GM19023 (cell line): ENCODE measurements at regions not wholly inside any gene's neighbourhood (a gene's known extent, or its start where the extent isn't known, plus 50 kb on each side); places are given as distances from the start of the nearest gene placed in this dataset.

Experiments
- ATAC-seq: cut with Tn5 transposase; IDR thresholded peaks from one replicate; pipeline ENCODE4 v1.9.1; 2021; ENCODE audit warnings: mild to moderate bottlenecking, moderate library complexity; ENCODE audit not compliant: unreplicated experiment

DNA sequence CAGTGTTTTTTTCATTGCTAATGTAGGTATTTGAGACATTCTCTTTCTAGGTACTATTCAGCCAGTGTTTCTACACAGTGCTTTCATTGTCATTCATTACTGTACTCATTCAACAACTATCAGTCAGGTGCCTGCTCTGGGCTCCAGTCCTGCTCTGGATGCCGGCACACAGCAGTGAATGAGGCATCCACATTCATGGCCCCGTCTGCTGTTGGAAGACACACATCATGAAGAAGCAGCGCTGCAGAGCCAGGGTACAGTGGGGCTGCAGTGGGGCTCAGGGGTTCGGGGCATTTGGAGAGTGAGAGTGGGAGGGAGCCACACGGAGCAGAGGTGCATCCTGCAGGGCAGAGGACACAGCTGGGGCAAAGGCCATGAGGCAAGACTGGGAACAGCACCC lies 737.2 kb upstream of the RAB6C start:
- no peak for ATAC-seq

DNA sequence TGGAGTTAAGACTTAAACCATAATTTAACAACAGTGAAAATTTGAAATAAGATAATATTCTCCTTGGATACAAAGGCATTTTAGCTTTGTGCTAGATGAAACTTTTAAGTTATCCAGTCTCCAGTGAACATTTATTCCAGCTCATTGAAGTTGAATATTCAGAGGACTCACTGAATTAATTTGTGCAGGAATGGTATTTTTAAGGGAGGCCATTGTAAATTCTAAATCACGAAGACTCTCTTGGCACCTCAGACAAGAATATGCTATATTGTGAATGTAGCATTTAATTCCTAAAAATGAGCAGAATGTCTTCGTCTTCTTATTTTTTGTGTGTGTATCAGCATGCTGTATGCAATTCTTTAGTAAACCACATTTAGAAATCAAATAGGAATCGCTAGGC lies 731.7 kb upstream of the RAB6C start:
- no peak for ATAC-seq

DNA sequence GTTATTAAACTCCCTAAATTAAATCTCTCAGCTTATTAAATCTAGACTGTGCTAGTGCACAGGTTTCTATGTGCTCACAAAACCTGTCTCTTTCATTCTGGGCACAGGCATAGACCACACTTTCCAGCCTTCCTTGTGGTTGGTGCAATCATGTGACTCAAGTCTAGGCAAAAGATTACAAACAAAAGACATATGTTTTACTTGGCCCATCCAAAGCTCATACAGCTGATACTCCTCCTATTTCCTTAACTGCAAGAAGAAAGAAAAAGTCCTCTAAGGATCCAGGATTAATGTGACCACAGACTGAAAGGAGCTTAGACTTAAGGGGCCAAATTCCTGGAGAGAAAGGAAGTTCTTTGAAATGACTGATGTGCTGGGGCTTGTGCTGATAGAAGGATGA lies 731.3 kb upstream of the RAB6C start:
- ATAC-seq = no peak

DNA sequence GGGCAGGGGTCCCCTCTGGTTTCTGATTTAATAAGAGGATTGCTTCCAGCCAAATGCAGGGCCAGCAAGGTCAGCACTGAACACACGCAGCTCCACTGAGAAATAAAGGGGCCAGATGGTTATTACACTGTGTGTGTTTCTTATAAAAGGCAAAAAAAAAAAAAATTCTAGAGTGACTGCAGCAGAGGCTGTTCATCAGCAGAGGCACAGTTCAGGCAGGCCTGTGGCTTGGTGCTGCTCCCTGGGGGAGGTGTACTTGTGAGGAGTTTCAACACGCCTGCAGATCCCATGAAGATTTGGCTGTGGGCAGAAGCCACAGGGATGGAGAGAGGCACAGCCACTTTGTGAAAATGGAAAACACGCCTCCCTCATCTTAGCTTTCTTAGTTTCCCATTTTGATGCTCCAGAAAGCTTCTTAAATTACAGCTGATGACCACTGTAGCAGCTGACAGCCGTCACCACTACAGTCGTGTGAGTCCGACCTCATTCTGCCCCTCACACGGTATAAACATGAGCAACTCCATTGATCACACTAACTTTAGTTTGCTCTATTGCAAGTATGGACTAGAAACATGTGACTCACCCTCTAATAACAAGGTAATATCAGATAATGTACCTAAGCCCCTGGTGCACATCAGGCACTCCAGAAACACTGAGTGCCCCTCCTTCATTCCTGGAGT lies 726.5 kb upstream of the RAB6C start:
- no peak for ATAC-seq

DNA sequence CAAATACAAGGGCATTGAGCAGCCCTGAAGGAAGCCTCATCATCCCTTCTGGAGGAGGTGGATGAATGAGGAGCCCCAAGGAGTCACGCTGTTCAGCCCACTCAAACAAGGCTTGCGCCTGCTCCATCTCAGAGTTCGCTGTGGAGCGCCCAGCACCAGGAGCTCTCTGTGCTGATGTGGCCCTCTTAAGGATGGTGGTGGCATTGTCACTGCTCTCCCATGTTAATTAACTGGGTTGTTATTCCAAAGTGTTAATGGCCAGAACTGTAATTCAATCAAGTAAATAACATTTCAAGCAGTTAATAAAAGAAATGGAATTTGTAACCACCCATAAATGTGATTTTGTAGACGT lies 726.0 kb upstream of the RAB6C start:
- ATAC-seq = no peak

DNA sequence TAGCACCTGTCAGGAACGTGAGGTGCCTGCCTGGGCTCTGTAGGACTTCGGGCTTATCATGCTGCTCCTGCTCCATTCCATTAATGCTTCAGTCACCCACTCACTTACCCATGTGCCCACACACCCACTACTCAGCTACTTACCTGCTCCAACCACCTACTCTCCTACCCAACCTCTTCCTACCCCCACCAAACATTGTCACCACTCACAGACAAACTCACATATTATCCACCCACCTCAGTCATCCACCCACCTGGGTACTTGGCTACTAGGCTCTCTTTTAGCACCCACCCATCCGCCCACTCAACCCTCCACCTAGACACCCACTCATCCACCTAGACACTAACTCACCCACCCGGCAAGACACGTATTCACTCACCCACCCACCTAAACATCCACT lies 724.7 kb upstream of the RAB6C start:
- ATAC-seq = no peak

DNA sequence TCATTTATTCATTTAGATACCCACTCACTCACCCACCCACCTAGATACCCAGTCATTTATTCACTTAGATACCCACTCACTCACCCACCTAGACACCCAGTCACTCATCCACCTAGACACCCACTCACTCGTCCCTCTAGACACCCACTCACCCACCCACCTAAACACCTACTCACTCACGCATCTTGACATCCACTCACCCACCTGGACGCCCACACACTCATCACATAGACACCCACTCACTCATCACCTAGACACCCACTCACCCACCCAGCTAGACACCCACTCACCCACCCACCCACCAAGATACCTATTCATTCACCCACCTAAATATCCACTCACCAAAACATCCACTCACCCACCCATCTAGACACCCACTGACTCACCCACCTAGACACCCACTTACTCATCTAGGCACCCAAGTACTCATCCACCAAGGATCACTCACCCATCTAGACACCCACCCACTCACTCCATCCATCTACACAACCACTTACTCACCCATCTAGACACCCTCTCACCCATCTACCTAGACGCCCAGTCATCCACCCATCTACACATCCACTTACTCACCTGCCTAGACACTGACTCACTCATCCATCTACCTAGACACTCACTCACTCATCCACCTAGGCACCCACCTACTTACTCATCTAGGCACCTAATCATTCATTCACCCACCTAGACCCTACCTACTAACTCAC lies 723.7 kb upstream of the RAB6C start:
- no peak for ATAC-seq

DNA sequence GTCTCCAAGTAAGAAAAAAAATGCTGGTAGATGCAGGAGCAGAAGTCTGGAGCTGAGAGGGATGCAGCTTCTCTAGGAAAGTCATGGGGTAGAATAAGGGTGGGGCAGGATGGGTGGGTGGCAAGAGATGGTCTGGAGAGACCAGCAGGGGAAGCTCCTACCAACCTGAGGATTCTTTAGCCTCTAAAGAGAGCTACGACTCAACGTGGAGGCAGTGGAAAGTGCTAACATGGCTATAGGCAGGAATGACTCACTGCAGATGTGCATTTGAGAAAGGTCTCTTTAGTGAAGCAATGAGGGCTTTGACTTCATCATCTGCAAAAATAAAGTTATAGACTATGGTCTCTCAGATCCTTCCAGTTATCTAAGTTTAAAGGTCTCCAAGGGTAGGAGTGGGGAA lies 722.8 kb upstream of the RAB6C start:
- no peak for ATAC-seq

DNA sequence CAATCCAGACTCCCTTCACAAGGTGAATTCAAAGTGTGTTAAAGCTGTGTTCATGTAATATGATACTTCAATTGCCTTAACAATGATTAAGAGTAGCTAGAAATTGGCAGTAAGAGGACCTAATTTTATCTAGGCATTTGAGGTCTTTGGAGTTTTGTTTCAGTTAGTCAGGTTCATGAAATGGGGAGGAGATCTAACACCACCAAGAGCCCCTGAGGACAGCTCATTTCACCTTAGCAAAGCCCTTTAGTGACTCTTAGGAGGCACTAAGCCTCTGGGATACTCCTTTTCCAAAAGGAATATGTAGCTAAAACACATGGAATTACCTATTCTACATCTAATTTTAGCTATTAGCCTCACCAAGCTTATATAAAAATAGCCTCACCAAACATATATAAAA lies 716.5 kb upstream of the RAB6C start:
- ATAC-seq = no peak

DNA sequence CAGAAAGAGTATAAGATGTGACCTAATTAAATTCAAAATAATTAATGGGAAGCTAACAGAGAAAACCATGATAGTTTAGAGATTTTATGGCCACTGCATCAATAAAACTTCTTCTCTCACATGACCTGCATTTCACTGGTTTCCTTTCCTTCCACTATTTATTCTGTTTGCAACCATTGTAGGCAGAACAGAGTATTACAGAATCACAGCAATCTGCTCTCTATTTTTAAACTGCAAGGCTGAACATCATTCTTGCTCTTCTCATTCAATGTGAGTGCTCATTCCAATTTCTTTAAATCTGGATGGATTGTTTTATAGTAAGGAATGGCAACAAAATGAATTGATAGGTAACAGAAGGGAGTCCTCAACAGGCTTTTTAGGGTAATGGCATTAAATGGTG lies 715.5 kb upstream of the RAB6C start:
- no peak for ATAC-seq

DNA sequence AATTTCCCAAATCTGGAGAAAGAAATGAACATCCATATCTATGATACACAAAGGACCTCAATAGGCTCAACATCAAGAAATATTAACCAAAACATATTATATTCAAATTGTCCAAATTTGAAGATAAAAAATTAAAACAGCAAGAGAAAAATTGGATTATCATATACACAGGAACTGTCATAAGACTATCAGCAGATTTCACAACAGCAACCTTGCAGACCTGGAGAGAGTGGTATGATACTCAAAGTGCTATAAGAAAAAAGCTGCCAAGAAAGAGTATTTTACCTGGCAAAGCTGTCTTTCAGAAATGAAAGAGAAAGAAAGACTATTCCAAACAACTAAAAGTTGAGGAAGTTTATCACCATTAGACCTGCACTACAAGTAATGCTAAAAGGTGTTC lies 711.9 kb upstream of the RAB6C start:
- ATAC-seq = no peak

DNA sequence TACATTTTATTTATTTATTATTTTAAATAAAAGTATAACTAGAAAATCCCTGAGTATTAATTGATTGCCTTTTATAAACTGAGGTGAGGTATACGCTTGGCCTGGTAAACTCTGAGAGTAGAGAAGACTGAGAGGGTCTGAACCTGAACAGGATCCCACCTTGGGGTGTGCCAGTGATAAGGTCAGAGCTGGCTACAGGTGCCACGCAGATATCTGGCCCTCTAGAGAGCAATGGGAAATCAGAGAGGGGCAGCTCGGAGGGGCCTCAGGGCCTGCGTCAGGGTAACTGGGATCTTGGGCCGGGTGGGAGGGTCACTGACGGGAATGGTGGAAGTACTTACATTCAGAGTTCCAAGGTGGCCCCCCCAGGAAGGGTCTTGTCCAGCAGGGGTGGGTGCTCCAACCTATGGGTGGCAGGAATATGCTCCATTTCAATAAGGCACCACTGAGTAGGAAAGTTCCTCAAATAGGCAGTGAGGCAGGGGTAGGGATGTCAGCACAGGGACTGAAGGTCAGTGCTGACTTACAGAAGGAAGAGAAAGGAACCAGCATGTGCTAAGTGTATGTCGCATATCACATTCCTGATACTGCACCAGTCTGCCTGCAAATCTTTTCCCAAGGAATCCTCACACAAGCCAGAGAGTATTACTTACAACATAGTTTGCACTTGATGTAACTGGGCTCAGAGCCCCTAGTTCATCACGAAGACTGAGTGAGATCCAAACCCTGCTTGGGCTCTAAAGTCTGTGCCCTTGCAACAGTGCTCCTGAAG lies 706.0 kb upstream of the RAB6C start:
- no peak for ATAC-seq

DNA sequence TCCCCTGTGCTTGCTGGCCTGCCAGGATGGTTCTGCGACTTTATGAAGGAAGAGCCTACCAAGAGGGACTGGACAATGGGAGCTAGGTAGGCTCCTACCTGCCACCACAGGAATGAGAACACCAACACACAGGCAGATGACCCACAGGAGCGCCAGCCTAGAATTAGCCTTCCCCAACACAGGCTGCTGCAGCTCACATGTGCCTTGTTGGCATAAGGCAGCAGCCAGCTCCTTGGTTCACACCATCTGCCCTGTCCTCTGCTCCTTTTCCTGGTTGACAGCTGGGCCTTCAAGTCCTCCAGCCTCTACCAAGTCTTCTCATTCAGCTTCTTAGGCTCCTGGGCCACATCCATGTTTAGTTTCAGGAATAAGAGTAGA lies 705.4 kb upstream of the RAB6C start:
- no peak for ATAC-seq

DNA sequence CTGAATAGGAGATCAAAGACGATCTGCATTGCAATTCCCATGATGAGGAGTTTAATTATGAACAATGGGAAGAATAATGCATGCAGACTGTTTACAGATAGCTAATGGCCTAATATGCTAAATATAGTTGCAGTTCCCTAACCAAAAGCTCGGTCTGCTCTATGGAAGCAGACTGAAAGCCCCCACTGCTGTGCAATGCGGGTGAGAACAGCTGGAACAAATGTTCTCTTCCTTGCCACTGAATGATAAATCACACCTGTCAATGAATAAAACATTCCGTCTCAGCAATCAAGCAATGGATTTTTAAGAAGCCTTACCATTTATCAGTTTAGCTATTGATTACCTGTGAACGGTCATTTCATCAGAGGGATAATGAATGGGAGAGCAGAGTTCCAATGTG lies 704.5 kb upstream of the RAB6C start:
- no peak for ATAC-seq

DNA sequence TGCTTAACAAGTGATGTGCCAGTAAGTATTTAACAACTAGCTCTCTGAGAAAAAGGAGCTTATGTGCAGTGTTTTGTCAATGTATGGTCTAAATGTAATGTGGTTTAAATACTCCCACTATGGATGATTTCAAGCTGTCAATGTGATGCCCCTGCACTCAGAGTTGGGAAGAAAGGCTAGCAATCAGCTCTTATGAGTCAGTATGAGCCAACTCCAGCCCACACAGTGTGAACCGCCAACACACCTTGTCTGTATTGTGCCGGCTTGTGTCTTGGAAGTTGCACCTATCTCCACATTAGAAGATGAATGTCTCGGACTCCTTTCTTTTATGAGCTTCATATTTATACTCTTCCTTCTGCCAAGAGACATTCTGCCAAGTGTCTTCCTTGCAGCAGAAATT lies 703.8 kb upstream of the RAB6C start:
- ATAC-seq = no peak

DNA sequence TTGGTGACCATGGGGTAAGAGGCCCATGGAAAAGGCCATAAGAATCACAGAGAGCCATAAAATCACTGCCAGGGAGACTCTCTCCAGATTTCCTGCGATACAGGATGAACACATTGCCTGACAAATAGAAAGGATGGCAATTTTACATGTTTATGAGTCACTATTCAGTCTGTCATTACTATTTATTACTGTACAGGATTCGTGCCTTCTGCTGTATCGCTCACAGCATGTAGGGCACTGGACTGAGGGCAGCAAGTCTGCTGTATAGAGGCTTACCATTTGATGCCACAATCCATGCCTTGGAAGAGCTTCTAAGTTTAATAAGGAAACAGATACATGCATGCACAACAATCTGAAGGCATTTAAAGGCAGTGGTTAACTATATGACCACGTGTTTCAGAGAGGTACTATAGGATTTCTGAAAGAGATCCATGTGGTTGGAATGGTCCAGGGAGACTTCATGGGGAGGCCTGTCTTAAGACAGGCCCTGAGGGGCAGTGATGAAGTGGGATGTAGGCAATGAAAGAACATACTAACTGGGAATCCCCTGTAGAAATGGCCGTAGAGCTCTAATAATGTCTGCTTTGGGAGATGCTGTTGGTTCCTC lies 702.4 kb upstream of the RAB6C start:
- no peak for ATAC-seq

DNA sequence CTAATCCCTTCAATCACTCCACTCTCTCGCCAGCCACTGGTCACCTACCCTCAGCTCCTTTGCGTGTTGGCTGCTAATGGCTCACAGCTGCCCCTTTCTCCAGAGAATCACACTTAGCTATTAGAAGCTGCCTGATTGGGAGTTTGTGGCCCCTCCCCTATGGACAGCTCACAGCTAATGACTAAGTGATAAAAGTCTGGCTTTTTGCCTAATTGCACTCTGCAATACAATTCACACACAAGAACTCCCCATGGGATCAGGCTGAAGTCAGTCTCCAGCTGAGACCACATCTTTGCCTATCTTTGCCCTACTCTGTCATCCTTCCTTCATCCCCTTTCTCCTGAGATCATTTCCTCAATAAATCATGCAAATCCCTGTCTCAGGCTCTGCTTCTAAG lies 701.9 kb upstream of the RAB6C start:
- ATAC-seq = no peak

DNA sequence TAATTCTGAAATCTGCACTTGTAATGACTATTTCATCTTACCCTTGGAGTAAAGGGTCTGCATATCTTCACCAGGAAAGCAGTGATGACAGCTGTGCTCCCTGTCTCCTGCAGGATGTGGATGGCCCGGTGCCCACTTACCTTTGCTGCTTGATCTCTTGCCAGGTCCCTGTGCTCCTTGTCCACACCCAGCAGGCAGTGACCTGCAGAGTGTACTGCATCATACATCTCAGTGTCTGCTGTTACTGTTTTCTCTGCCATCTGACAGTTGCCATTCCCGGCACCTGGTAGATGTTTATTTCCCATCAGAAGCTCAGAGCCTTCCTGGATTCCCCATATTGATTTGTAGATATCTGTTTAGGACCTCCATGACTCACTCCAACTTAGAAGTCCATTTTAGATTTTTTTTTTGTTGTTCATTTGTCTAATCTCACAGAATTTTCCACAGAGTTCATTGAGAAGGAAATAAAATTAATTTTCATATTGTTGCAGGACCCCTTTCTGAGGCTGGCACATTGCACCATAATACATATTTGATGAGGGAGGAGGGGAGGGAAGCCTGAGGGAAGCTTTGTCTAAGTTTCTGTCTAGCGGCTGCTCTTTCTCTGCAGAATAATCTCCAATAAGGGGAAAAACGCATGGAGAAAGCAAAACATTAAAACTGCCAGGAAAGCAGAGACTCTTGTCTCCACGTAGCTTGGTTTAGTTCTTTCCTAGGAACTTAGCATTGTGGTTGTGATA lies 697.5 kb upstream of the RAB6C start:
- no peak for ATAC-seq

DNA sequence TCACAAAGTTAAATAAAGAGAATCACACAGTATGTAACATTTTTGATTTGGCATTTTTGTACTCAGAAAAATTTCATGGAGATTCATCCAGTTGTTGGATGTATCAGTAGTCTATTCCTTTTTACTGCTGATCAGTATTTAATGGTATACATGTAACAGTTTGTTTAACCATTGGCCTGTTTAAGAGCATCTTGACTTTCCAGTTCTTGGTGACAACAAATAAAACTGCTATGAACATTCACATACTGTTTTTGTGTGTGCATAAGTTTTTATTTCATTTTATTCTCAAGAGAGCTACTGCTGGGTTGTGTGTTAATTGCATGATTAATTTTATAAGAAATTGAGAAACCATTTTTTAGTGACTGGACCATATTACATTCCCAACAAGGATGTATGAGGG lies 694.5 kb upstream of the RAB6C start:
- no peak for ATAC-seq

DNA sequence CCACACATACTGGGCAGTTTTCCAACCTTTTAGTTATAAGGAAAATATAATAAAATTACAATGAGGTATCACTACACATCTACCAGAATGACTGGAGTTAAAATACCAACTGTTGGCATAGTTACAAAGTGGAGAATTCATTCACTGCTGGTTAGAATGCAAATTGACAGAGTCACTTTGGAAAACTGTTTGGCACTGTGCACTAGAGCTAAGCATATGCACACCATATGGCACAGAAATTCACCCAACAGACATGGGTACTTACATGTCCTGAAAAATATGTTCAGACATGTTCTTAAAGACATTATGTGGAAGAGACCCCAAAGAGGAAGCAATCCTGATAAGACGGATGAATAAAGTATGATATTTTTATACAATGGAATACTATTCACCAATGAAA lies 686.1 kb upstream of the RAB6C start:
- ATAC-seq = no peak

DNA sequence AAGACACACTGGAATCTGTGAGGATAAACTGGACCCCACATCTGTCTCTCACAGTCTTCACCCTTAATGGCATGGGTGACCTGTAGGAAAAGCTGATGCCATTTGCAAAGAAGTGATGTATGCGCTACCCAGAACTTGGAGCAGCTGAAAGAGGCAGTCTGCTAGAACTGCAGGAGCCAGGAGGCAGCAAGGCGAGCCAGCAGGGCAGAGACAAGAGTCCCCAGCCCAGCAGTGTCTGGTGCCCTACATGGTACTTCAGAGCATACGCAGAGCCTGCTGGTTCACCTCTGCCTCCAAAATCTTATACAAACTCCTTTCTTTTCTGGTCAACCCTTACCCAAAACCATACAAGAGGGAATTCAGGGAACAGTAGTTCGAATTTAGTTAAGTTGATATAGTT lies 683.1 kb upstream of the RAB6C start:
- ATAC-seq = no peak
